ENCODE measurements at regions not wholly inside any gene's neighbourhood (a gene's known extent, or its start where the extent isn't known, plus 50 kb on each side); places are given as distances from the start of the nearest gene placed in this dataset.
A peak's percentile ranks its signal among the peaks of the same experiment; 100 is the strongest.

DNA sequence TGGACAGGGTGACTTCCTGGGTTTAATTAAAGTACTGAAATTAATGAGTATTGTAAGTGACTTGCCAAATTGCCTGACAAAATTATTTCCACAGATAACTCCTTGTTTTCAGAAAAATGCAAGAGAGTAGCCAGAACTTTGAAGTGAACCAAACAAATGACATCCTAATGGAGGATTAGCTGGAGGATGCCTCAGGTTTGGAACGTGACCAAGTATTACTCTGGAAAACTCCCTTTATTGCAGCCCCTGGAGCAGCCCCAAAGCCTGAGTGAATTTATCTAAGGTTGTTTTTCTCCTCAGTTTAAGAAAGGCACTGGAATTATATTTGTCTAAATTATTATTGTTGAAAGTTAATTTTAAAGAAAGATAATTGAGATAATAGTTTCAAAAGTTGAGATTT lies 343.6 kb upstream of the MTNR1B start:
- Histone ChIP-seq H3K4ac (ENCODE audit: low read depth, low read length) (no peak overlapping the region), H3K9me3 (ENCODE audit: insufficient read depth, low read depth, low read length) (no peaks in the 10 kb centered on the region), H4K12ac (ENCODE audit: low read depth, low read length) (no peak overlapping the region), H3K79me1 (ENCODE audit: low read length) (no peaks in the 10 kb centered on the region), H3K36me3 (ENCODE audit: control insufficient read depth in 1 of 2, insufficient read depth in 2 of 2, low read length in 2 of 2) (no peaks in the 10 kb centered on the region), H4K8ac (ENCODE audit: low read depth, low read length) (no peak overlapping the region), H2AFZ (ENCODE audit: insufficient read depth, low read length, poor library complexity) (no peak overlapping the region), H2AK5ac (ENCODE audit: low read length) (no peak overlapping the region), H2BK120ac (ENCODE audit: insufficient read depth, low read length, poor library complexity) (no peak overlapping the region), H3K4me1 (ENCODE audit: control insufficient read depth in 1 of 2, insufficient read depth in 2 of 2, low read length in 2 of 2) (no peaks in the 10 kb centered on the region), H3K27me3 (ENCODE audit: insufficient read depth, low read length) (no peaks in the 10 kb centered on the region), H3K23ac (ENCODE audit: low read length) (no peak overlapping the region), H3K27ac (ENCODE audit: low read depth, low read length) (no peak overlapping the region), H3K4me2 (ENCODE audit: low read length) (no peak overlapping the region), H3K14ac (ENCODE audit: low read length) (no peak overlapping the region), H3K4me3 (ENCODE audit: low read depth, low read length) (no peak overlapping the region), H2BK5ac (ENCODE audit: low read depth, low read length, poor library complexity) (no peak overlapping the region), H3K18ac (ENCODE audit: low read length) (no peak overlapping the region), H3K9ac (ENCODE audit: low read length) (no peak overlapping the region), H4K91ac (ENCODE audit: low read depth, low read length) (no peak overlapping the region), H2BK12ac (ENCODE audit: low read length) (no peak overlapping the region), H3K79me2 (ENCODE audit: control insufficient read depth, insufficient read depth, low read length, poor library complexity) (no peaks in the 10 kb centered on the region)
- no peak for DNase-seq
- no CpG with 5 or more reads among the region's 1 CpG for WGBS (ENCODE audit: extremely low coverage, insufficient coverage, insufficient read length)

DNA sequence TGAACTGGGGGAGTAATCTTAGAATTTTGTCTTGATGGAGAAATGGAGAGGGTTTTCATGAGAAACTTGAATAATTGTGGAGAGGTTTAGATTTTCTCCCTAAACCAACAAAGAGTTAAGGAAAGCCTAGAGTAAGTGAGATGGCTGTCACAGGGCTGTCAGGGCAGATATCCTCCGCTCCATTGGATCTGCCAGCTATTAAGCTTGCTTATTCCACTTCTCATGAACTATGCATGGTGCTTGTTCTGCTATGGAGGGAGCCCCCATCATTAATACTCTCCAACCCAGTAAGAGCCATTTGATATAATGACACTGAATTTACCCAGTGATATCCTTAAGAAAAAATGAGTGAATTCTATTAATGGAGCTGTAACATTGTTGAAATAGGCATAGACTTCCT lies 342.8 kb upstream of the MTNR1B start:
- H4K8ac ChIP-seq (ENCODE audit: low read depth, low read length) = no peak overlapping the region
- H4K12ac ChIP-seq (ENCODE audit: low read depth, low read length) = no peak overlapping the region
- WGBS (ENCODE audit: extremely low coverage, insufficient coverage, insufficient read length) = no CpG with 5 or more reads among the region's 1 CpG

DNA sequence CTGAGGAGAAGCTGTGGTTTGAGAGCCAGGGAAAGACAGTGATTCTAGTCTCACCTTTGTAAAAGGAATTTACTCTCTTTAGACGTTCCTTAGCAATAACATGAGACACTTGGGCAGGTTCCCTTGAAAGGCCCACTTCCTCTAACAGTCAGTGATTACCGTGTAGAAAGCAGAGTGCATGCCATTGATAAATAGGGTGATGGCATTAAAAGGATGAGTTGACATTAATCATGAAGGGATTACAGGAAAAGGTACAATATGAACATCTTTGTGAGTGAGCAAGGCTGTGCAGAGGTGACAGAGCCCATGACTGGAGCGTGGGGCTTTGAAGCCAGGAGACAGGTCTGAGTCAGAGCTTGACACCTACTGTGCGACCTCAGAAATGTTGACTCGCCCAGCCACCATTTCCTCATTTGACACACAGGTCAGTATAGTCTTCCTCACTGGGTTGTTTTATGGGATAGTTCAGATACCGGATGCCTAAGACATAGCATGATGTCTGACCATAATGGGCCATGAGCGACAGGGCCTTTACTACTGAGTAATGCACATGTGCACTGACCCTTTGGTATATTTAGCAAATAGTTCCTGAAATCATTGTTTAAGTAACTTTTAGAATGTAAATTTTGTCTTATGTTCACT lies 341.7 kb upstream of the MTNR1B start:
- Histone ChIP-seq H3K4me2 (ENCODE audit: low read length) (no peak overlapping the region), H3K4me1 (ENCODE audit: control insufficient read depth in 1 of 2, insufficient read depth in 2 of 2, low read length in 2 of 2) (peaks cover 0 to 4% of the 10 kb centered on the region in 2 experiments), H2BK12ac (ENCODE audit: low read length) (no peak overlapping the region), H3K14ac (ENCODE audit: low read length) (no peak overlapping the region), H3K79me2 (ENCODE audit: control insufficient read depth, insufficient read depth, low read length, poor library complexity) (no peaks in the 10 kb centered on the region), H4K12ac (ENCODE audit: low read depth, low read length) (no peak overlapping the region), H3K9ac (ENCODE audit: low read length) (no peak overlapping the region), H3K27me3 (ENCODE audit: insufficient read depth, low read length) (no peaks in the 10 kb centered on the region), H3K4me3 (ENCODE audit: low read depth, low read length) (no peak overlapping the region), H3K36me3 (ENCODE audit: control insufficient read depth in 1 of 2, insufficient read depth in 2 of 2, low read length in 2 of 2) (no peaks in the 10 kb centered on the region), H4K91ac (ENCODE audit: low read depth, low read length) (no peak overlapping the region), H3K27ac (ENCODE audit: low read depth, low read length) (no peak overlapping the region), H4K8ac (ENCODE audit: low read depth, low read length) (no peak overlapping the region), H2AK5ac (ENCODE audit: low read length) (no peak overlapping the region), H3K9me3 (ENCODE audit: insufficient read depth, low read depth, low read length) (no peaks in the 10 kb centered on the region), H2AFZ (ENCODE audit: insufficient read depth, low read length, poor library complexity) (no peak overlapping the region), H3K4ac (ENCODE audit: low read depth, low read length) (no peak overlapping the region), H3K79me1 (ENCODE audit: low read length) (no peaks in the 10 kb centered on the region), H3K18ac (ENCODE audit: low read length) (no peak overlapping the region), H2BK120ac (ENCODE audit: insufficient read depth, low read length, poor library complexity) (no peak overlapping the region), H3K23ac (ENCODE audit: low read length) (no peak overlapping the region), H2BK5ac (ENCODE audit: low read depth, low read length, poor library complexity) (no peak overlapping the region)
- WGBS (ENCODE audit: extremely low coverage, insufficient coverage, insufficient read length) = no CpG with 5 or more reads among the region's 7 CpGs
- peak in 1 of 2 donors; percentile 34 for DNase-seq

More for the DNA sequence above, 342.8 kb upstream of the MTNR1B start:
- Histone ChIP-seq H3K27ac (ENCODE audit: low read depth, low read length) (no peak overlapping the region), H2BK120ac (ENCODE audit: insufficient read depth, low read length, poor library complexity) (no peak overlapping the region), H3K36me3 (ENCODE audit: control insufficient read depth in 1 of 2, insufficient read depth in 2 of 2, low read length in 2 of 2) (no peaks in the 10 kb centered on the region), H3K23ac (ENCODE audit: low read length) (no peak overlapping the region), H3K14ac (ENCODE audit: low read length) (no peak overlapping the region), H3K4me3 (ENCODE audit: low read depth, low read length) (no peak overlapping the region), H3K79me2 (ENCODE audit: control insufficient read depth, insufficient read depth, low read length, poor library complexity) (no peaks in the 10 kb centered on the region), H3K4ac (ENCODE audit: low read depth, low read length) (no peak overlapping the region), H3K9me3 (ENCODE audit: insufficient read depth, low read depth, low read length) (no peaks in the 10 kb centered on the region), H4K91ac (ENCODE audit: low read depth, low read length) (no peak overlapping the region), H3K4me2 (ENCODE audit: low read length) (no peak overlapping the region), H2BK12ac (ENCODE audit: low read length) (no peak overlapping the region), H3K9ac (ENCODE audit: low read length) (no peak overlapping the region), H2AK5ac (ENCODE audit: low read length) (no peak overlapping the region), H3K4me1 (ENCODE audit: control insufficient read depth in 1 of 2, insufficient read depth in 2 of 2, low read length in 2 of 2) (no peaks in the 10 kb centered on the region), H2BK5ac (ENCODE audit: low read depth, low read length, poor library complexity) (no peak overlapping the region), H3K18ac (ENCODE audit: low read length) (no peak overlapping the region), H3K79me1 (ENCODE audit: low read length) (no peaks in the 10 kb centered on the region), H2AFZ (ENCODE audit: insufficient read depth, low read length, poor library complexity) (no peak overlapping the region), H3K27me3 (ENCODE audit: insufficient read depth, low read length) (no peaks in the 10 kb centered on the region)
- DNase-seq = no peak

DNA sequence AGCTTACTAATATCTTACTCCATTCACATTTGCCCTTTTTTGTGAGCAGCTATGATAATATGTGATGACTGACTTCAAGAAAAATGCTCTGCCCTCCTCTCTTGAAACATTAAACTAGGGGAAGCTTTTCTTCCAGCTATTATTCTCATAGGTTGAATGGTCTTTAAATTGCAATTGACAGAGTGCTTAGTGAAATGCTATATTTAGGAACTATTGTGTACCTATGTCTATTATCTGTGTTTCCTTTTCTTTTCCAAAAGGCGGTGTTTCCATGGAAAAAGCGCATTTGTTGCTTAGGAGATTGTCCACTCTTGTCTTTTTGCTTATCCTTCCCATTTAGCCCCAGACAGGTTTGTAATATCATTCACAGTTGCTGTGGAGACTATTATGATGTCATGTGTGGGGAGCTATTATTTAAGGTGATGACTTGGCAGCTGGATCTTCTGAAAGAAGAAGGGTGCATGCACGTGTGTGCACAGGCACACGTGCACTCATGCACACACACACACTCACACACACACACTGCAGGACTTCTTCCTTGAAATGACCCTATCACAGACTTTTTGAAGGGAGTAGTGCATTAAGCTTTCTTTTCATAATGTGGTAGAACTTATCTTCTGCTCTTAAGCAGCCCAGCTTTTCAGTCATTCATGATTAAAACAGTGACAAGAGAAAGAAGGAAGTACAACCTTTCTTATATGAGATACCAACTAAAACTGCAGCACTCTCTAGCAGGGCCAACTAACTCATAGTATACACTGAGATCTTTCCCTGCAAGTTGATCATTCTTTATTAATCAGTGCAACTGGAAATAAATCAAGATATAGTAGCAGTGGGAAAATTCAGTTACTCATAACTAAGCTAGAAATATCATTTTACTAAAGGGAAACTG lies 340.8 kb upstream of the MTNR1B start:
- no peak overlapping the region for H4K8ac ChIP-seq (ENCODE audit: low read depth, low read length)
- no peak overlapping the region for H2BK12ac ChIP-seq (ENCODE audit: low read length)
- no peak overlapping the region for H3K23ac ChIP-seq (ENCODE audit: low read length)
- H4K12ac ChIP-seq (ENCODE audit: low read depth, low read length) = no peak overlapping the region
- no peaks in the 10 kb centered on the region for H3K36me3 ChIP-seq (ENCODE audit: control insufficient read depth in 1 of 2, insufficient read depth in 2 of 2, low read length in 2 of 2)
- no peak overlapping the region for H2BK5ac ChIP-seq (ENCODE audit: low read depth, low read length, poor library complexity)
- H2BK120ac ChIP-seq (ENCODE audit: insufficient read depth, low read length, poor library complexity) = no peak overlapping the region
- no peak overlapping the region for H3K9ac ChIP-seq (ENCODE audit: low read length)
- H3K27me3 ChIP-seq (ENCODE audit: insufficient read depth, low read length) = no peaks in the 10 kb centered on the region
- no peaks in the 10 kb centered on the region for H3K79me2 ChIP-seq (ENCODE audit: control insufficient read depth, insufficient read depth, low read length, poor library complexity)
- H3K27ac ChIP-seq (ENCODE audit: low read depth, low read length) = no peak overlapping the region
- WGBS (ENCODE audit: extremely low coverage, insufficient coverage, insufficient read length) = no CpG with 5 or more reads among the region's 4 CpGs
- no peak overlapping the region for H2AK5ac ChIP-seq (ENCODE audit: low read length)
- no peak overlapping the region for H4K91ac ChIP-seq (ENCODE audit: low read depth, low read length)
- no peak overlapping the region for H3K18ac ChIP-seq (ENCODE audit: low read length)
- H3K4me2 ChIP-seq (ENCODE audit: low read length) = no peak overlapping the region
- H2AFZ ChIP-seq (ENCODE audit: insufficient read depth, low read length, poor library complexity) = no peak overlapping the region
- no peak overlapping the region for H3K4ac ChIP-seq (ENCODE audit: low read depth, low read length)
- no peak overlapping the region for H3K14ac ChIP-seq (ENCODE audit: low read length)
- no peaks in the 10 kb centered on the region for H3K79me1 ChIP-seq (ENCODE audit: low read length)
- peak in 1 of 2 donors; percentile 49 for DNase-seq
- peaks cover 0 to 4% of the 10 kb centered on the region in 2 experiments for H3K4me1 ChIP-seq (ENCODE audit: control insufficient read depth in 1 of 2, insufficient read depth in 2 of 2, low read length in 2 of 2)
- no peak overlapping the region for H3K4me3 ChIP-seq (ENCODE audit: low read depth, low read length)
- H3K9me3 ChIP-seq (ENCODE audit: insufficient read depth, low read depth, low read length) = no peaks in the 10 kb centered on the region

Measured in trophoblast cell (in vitro differentiated cells and primary cell).